PC-3 (cell line): ENCODE measurements at regions not wholly inside any gene's neighbourhood (a gene's known extent, or its start where the extent isn't known, plus 50 kb on each side); places are given as distances from the start of the nearest gene placed in this dataset.

Experiments used
- ATAC-seq: fragments of 200-7000 bp; cut with Tn5 transposase; 2 replicates; pipeline ENCODE4 v1.9.1; 2020; ENCODE audit warnings: mild to moderate bottlenecking, moderate library complexity
- BruUV-seq: library from RNA; stranded (reverse); fragments of 400-500 nt; replicated peaks from 2 replicates; lab custom pipeline; 2021; lab: Mats Ljungman, UMichigan
- CTCF ChIA-PET: fragments of 300-600 bp; sonication (Branson Sonifier 250); formaldehyde crosslinking; loops from one replicate; lab custom pipeline; 2022; ENCODE audit warnings: antibody characterized with exemption; lab: Charles Lee
- POLR2A ChIA-PET: fragments of 300-600 bp; sonication (Branson Sonifier 250); formaldehyde crosslinking; loops from one replicate; lab custom pipeline; 2022; ENCODE audit warnings: antibody characterized with exemption; ENCODE audit not compliant: unreplicated experiment; lab: Charles Lee
- DNase-seq: peaks from one replicate; pipeline ENCODE4 v3.0.0-alpha.2; 2015
- H2AFZ ChIP-seq: fragments of 300-600 bp; sonication (generic); 2 replicates; pipeline ENCODE4 v1.6.0; 2016; ENCODE audit warnings: antibody characterized with exemption, low read length
- H3F3A ChIP-seq: fragments of 300-600 bp; sonication (generic); one replicate; pipeline ENCODE4 v1.6.0; 2017; ENCODE audit warnings: antibody characterized with exemption, low read length, control low read depth, mild to moderate bottlenecking; ENCODE audit not compliant: unreplicated experiment
- H3K27ac ChIP-seq: fragments of 300-600 bp; sonication (generic); 2 replicates; pipeline ENCODE4 v1.5.1; 2016; ENCODE audit warnings: mild to moderate bottlenecking, low read length
- H3K27me3 ChIP-seq: fragments of 300-600 bp; sonication (generic); 2 replicates; pipeline ENCODE4 v1.6.1; 2016; ENCODE audit warnings: low read length, mixed read lengths
- H3K36me3 ChIP-seq: fragments of 300-600 bp; sonication (generic); 2 replicates; pipeline ENCODE4 v1.6.1; 2016; ENCODE audit warnings: low read depth, mixed run types, low read length, mixed read lengths
- H3K4me1 ChIP-seq: fragments of 300-600 bp; sonication (generic); 2 replicates; pipeline ENCODE4 v1.5.1; 2016; ENCODE audit warnings: low read length; ENCODE audit not compliant: insufficient read depth
- H3K4me2 ChIP-seq: fragments of 300-600 bp; sonication (generic); 2 replicates; pipeline ENCODE4 v1.6.0; 2016; ENCODE audit warnings: low read length
- H3K4me3 ChIP-seq: fragments of 300-600 bp; sonication (generic); 2 replicates; pipeline ENCODE4 v1.5.1; 2016; ENCODE audit warnings: mild to moderate bottlenecking, low read length, mixed read lengths
- H3K79me2 ChIP-seq: fragments of 300-600 bp; sonication (generic); 2 replicates; pipeline ENCODE4 v1.6.1; 2017; ENCODE audit warnings: low read length, mixed read lengths
- H3K9ac ChIP-seq: fragments of 300-600 bp; sonication (generic); 2 replicates; pipeline ENCODE4 v1.6.0; 2016; ENCODE audit warnings: mild to moderate bottlenecking, low read length
- H3K9me2 ChIP-seq: fragments of 300-600 bp; sonication (generic); replicated peaks from 2 replicates; pipeline ENCODE4 v1.6.1; 2016; ENCODE audit warnings: mixed run types, low read length, mixed read lengths
- H3K9me3 ChIP-seq: fragments of 300-600 bp; sonication (generic); 2 replicates; pipeline ENCODE4 v1.6.1; 2016; ENCODE audit warnings: low read length, mixed read lengths
- H4K20me1 ChIP-seq: fragments of 300-600 bp; sonication (generic); 2 replicates; pipeline ENCODE4 v1.6.1; 2016; ENCODE audit warnings: low read length, mixed read lengths
- EZH2 ChIP-seq: fragments of 300-600 bp; sonication (generic); IDR thresholded peaks from one replicate; pipeline ENCODE4 v1.6.1; 2017; ENCODE audit warnings: antibody characterized with exemption, mild to moderate bottlenecking, low read length; ENCODE audit not compliant: unreplicated experiment
- EZH2phosphoT487 ChIP-seq: fragments of 300-600 bp; sonication (generic); IDR thresholded peaks from 2 replicates; pipeline ENCODE4 v1.6.1; 2018; ENCODE audit warnings: mild to moderate bottlenecking, antibody characterized with exemption, low read length, borderline replicate concordance
- intact Hi-C: fragments of 100-400 bp; cut with micrococcal nuclease; formaldehyde crosslinking; loops from 2 replicates; pipeline ENCODE4 v1.9.0; 2023
- TF ChIP-seq, protein P1 (sequence below): fragments of 300-600 bp; sonication (generic); conservative IDR thresholded peaks from 2 replicates; pipeline ENCODE4 v1.5.1; 2017; ENCODE audit warnings: antibody characterized with exemption, low read depth, mild to moderate bottlenecking, low read length

DNA sequence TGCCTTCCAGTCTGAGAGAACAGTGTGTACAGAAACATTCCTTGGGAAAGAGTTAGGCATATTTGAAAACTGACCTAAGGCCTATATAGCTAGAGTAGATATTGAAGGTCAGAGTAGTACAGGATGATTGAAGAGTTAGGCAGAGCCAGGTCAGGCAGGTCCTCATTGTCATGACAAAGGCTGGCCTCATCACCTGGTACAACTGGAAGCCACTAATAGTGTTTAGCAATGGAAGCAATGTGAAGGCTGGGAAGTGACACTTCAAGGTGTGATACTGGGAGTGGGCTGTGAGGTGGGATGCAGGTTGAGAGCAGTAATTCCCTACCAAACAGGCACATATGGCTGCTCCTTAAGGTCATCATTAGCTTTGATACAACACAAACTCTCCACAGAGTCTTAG lies 123.6 kb upstream of the CCNH start:
- no peaks in the 10 kb centered on the region for H3F3A ChIP-seq
- no peaks in the 10 kb centered on the region for H3K36me3 ChIP-seq
- no peaks in the 10 kb centered on the region for H3K27me3 ChIP-seq
- intact Hi-C loops, result no loop called here
- H3K27ac ChIP-seq, result no peak overlapping the region
- H3K9me3 ChIP-seq, result no peaks in the 10 kb centered on the region
- H3K4me2 ChIP-seq, result no peak overlapping the region
- no TSS peak for BruUV-seq
- H2AFZ ChIP-seq, result no peak overlapping the region
- H4K20me1 ChIP-seq, result no peaks in the 10 kb centered on the region
- TF ChIP-seq EZH2phosphoT487 (no peak), EZH2 (no peak)
- TF ChIP-seq, protein P1, sequence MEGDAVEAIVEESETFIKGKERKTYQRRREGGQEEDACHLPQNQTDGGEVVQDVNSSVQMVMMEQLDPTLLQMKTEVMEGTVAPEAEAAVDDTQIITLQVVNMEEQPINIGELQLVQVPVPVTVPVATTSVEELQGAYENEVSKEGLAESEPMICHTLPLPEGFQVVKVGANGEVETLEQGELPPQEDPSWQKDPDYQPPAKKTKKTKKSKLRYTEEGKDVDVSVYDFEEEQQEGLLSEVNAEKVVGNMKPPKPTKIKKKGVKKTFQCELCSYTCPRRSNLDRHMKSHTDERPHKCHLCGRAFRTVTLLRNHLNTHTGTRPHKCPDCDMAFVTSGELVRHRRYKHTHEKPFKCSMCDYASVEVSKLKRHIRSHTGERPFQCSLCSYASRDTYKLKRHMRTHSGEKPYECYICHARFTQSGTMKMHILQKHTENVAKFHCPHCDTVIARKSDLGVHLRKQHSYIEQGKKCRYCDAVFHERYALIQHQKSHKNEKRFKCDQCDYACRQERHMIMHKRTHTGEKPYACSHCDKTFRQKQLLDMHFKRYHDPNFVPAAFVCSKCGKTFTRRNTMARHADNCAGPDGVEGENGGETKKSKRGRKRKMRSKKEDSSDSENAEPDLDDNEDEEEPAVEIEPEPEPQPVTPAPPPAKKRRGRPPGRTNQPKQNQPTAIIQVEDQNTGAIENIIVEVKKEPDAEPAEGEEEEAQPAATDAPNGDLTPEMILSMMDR, result no peak
- no peaks in the 10 kb centered on the region for H3K9me2 ChIP-seq
- POLR2A ChIA-PET, result no interaction called here
- H3K4me3 ChIP-seq, result no peak overlapping the region
- H3K4me1 ChIP-seq, result peaks cover 3% of the 10 kb centered on the region; the same call in 1 of the 2 replicates
- H3K79me2 ChIP-seq, result no peaks in the 10 kb centered on the region
- H3K9ac ChIP-seq, result no peak overlapping the region
- CTCF ChIA-PET, result no interaction called here
- DNase-seq, result no peak
- no peak for ATAC-seq

DNA sequence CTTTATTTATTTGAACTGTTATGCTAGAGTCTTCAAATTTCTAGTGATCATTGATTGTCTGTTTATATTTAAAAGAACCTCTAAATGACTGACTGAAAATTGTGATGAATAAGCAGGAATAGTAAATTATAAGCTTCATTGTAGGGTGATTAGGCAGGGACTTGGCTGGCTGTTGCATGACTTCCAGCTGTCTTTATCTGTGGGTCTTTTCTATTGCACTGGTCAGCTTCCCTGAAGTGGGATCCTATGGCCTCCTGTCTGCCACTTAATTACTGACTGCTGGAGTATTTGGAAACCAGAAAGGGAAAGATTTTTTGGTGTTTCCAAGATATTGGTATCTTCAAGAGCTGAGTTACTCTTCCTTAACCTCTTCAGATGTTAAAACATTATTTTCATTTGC lies 123.0 kb upstream of the CCNH start:
- no TSS peak for BruUV-seq
- Histone ChIP-seq H3K9ac (no peak overlapping the region), H3K4me1 (no peaks in the 10 kb centered on the region), H3K79me2 (no peaks in the 10 kb centered on the region), H2AFZ (no peak overlapping the region), H4K20me1 (no peaks in the 10 kb centered on the region), H3K4me2 (no peak overlapping the region), H3K27ac (no peak overlapping the region), H3F3A (no peaks in the 10 kb centered on the region), H3K36me3 (no peaks in the 10 kb centered on the region), H3K27me3 (no peaks in the 10 kb centered on the region), H3K9me2 (no peaks in the 10 kb centered on the region), H3K9me3 (no peaks in the 10 kb centered on the region), H3K4me3 (no peak overlapping the region)
- ATAC-seq (no peak), DNase-seq (no peak)
- intact Hi-C loops, result no loop called here
- CTCF ChIA-PET, result no interaction called here
- POLR2A ChIA-PET, result no interaction called here
- TF ChIP-seq EZH2 (no peak), EZH2phosphoT487 (no peak)
- TF ChIP-seq, protein P1, result no peak

DNA sequence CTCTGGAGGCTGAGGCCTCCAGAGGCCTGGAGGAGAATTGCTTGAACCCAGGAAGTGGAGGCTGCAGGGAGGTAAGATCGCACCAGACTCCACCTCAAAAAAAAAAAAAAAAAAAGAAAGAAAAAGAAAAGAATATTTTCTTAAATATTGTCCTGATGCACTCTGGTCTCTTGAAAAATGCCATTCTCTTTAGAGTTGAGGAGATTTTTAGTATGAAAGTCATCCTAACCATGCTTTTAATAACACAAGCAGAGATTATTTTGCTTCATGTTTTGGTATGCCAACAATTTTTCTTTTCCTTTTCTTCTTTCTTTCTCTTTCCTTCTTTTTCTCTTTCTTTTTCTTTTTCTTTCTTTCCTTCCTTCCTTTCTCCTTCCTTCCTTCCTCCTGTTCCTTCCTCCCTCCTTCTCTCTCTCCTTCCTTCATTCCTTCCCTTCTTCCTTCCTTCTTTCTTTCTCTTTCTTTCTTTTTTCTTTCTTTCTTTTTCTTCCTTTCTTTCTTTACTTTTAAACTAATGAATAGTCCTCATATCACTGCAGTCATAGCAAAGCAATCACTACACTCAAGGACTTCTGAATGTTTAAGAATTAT lies 116.9 kb upstream of the CCNH start:
- Histone ChIP-seq H3K9ac (no peak overlapping the region), H4K20me1 (no peaks in the 10 kb centered on the region), H3K79me2 (no peaks in the 10 kb centered on the region), H2AFZ (no peak overlapping the region), H3K4me2 (no peak overlapping the region), H3K27me3 (no peaks in the 10 kb centered on the region), H3K4me3 (no peak overlapping the region), H3K9me3 (no peaks in the 10 kb centered on the region), H3K27ac (no peak overlapping the region), H3F3A (no peaks in the 10 kb centered on the region), H3K36me3 (no peaks in the 10 kb centered on the region), H3K4me1 (no peaks in the 10 kb centered on the region), H3K9me2 (no peaks in the 10 kb centered on the region)
- ChIA-PET CTCF (no interaction called here), POLR2A (no interaction called here)
- no TSS peak for BruUV-seq
- DNase-seq (no peak), ATAC-seq (no peak)
- TF ChIP-seq, protein P1, result no peak
- TF ChIP-seq EZH2 (no peak), EZH2phosphoT487 (no peak)
- intact Hi-C loops, result no loop called here
